Panc1 (cell line): ENCODE measurements at regions not wholly inside any gene's neighbourhood (a gene's known extent, or its start where the extent isn't known, plus 50 kb on each side); places are given as distances from the start of the nearest gene placed in this dataset.

Experiments
- ATAC-seq: fragments of 200-7000 bp; cut with Tn5 transposase; 2 replicates; pipeline ENCODE4 v1.9.1; 2020; ENCODE audit warnings: mild to moderate bottlenecking, moderate library complexity
- BruUV-seq: library from RNA; stranded (reverse); fragments of 400-500 nt; replicated peaks from 2 replicates; lab custom pipeline; 2021; lab: Mats Ljungman, UMichigan
- CTCF ChIA-PET: fragments of 300-600 bp; sonication (Branson Sonifier 250); formaldehyde crosslinking; loops from one replicate; lab custom pipeline; 2022; ENCODE audit warnings: antibody characterized with exemption; lab: Charles Lee
- POLR2A ChIA-PET: fragments of 300-600 bp; sonication (Branson Sonifier 250); formaldehyde crosslinking; loops from one replicate; lab custom pipeline; 2022; ENCODE audit warnings: antibody characterized with exemption; lab: Charles Lee
- DNase-seq: peaks from one replicate; pipeline ENCODE4 v3.0.0-alpha.2; 2010; ENCODE audit warnings: low read depth, low spot score
- H3K27ac ChIP-seq: 2 replicates; pipeline ENCODE4 v1.5.1; 2011; ENCODE audit warnings: mild to moderate bottlenecking, low read length, inconsistent platforms
- H3K27me3 ChIP-seq: fragments of 200-500 bp; sonication (Bioruptor generic); 2 replicates; pipeline ENCODE4 v1.6.0; 2014; ENCODE audit warnings: low read length, inconsistent platforms; ENCODE audit not compliant: control insufficient read depth, insufficient read depth
- H3K36me3 ChIP-seq: fragments of 200-500 bp; sonication (Bioruptor generic); 2 replicates; pipeline ENCODE4 v1.5.1; 2014; ENCODE audit warnings: inconsistent platforms, mild to moderate bottlenecking, low read length, moderate library complexity; ENCODE audit not compliant: control insufficient read depth, insufficient read depth
- H3K4me1 ChIP-seq: 2 replicates; pipeline ENCODE4 v1.5.1; 2011; ENCODE audit warnings: inconsistent platforms, mild to moderate bottlenecking, low read length, moderate library complexity; ENCODE audit not compliant: control insufficient read depth, insufficient read depth
- H3K4me3 ChIP-seq, 2 experiments: 2 replicates each; pipeline ENCODE4 v1.5.1; 2011 to 2012; ENCODE audit warnings: low read depth in 2 of 2, low read length in 2 of 2, mild to moderate bottlenecking in 2 of 2, inconsistent platforms in 1 of 2, moderate library complexity in 1 of 2
- H3K9me3 ChIP-seq: fragments of 200-500 bp; sonication (Bioruptor generic); 2 replicates; pipeline ENCODE4 v1.5.1; 2014; ENCODE audit warnings: low read depth, mild to moderate bottlenecking, inconsistent platforms, low read length, moderate library complexity; ENCODE audit not compliant: control insufficient read depth, insufficient read depth
- POLR2AphosphoS5 ChIP-seq: IDR thresholded peaks from 2 replicates; pipeline ENCODE4 v1.6.1; 2012; ENCODE audit warnings: mild to moderate bottlenecking, low read depth, low read length, moderate library complexity
- SIN3A ChIP-seq: IDR thresholded peaks from 2 replicates; pipeline ENCODE4 v1.6.1; 2012; ENCODE audit warnings: low read depth, mild to moderate bottlenecking, low read length, moderate library complexity, borderline replicate concordance; ENCODE audit not compliant: insufficient read depth
- TCF7L2 ChIP-seq: IDR thresholded peaks from 2 replicates; pipeline ENCODE4 v1.6.1; 2011; ENCODE audit warnings: mild to moderate bottlenecking, low read depth, low read length, inconsistent platforms
- in situ Hi-C: cut with HindIII; loops from 2 replicates; pipeline ENCODE4 v1.10.0; 2016; ENCODE audit warnings: low sequenced_read_pairs, low pct_unique_long_range_greater_than_20kb
- intact Hi-C: fragments of 100-400 bp; cut with micrococcal nuclease; formaldehyde crosslinking; loops from one replicate; pipeline ENCODE4 v1.10.0; 2022; ENCODE audit not compliant: unreplicated experiment
- TF ChIP-seq, protein P1 (sequence below), 2 experiments: IDR thresholded peaks; 2 replicates each; pipeline ENCODE4 v1.6.1; 2011 to 2012; ENCODE audit warnings: low read depth in 2 of 2, control low read depth in 1 of 2, low read length in 1 of 2, mild to moderate bottlenecking in 1 of 2, moderate library complexity in 1 of 2; ENCODE audit not compliant: insufficient read depth in 1 of 2
- TF ChIP-seq, protein P2 (sequence below): fragments of 450-650 bp; IDR thresholded peaks from 2 replicates; pipeline ENCODE4 v1.5.1; 2017; ENCODE audit warnings: mild to moderate bottlenecking

DNA sequence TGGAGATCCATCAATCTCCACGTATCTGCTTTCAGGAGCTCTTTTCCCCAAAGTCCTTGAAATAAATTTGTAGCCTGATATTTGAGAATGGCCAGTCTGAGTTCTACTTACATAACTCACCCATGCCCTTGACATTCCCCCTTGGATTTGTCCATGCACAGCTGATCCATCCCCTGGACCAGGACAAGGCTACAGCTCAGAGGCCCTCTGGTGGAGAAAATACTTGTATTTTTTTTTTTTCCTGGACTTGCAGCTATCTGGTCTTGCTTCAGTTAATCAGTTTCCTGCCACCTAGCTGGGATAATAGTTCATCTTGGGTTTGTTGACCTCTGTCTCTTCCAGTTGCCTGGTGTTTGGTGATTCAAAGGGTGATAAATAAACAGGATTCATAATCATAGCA lies 467.6 kb downstream of the DHX35 start:
- TF ChIP-seq, protein P1, sequence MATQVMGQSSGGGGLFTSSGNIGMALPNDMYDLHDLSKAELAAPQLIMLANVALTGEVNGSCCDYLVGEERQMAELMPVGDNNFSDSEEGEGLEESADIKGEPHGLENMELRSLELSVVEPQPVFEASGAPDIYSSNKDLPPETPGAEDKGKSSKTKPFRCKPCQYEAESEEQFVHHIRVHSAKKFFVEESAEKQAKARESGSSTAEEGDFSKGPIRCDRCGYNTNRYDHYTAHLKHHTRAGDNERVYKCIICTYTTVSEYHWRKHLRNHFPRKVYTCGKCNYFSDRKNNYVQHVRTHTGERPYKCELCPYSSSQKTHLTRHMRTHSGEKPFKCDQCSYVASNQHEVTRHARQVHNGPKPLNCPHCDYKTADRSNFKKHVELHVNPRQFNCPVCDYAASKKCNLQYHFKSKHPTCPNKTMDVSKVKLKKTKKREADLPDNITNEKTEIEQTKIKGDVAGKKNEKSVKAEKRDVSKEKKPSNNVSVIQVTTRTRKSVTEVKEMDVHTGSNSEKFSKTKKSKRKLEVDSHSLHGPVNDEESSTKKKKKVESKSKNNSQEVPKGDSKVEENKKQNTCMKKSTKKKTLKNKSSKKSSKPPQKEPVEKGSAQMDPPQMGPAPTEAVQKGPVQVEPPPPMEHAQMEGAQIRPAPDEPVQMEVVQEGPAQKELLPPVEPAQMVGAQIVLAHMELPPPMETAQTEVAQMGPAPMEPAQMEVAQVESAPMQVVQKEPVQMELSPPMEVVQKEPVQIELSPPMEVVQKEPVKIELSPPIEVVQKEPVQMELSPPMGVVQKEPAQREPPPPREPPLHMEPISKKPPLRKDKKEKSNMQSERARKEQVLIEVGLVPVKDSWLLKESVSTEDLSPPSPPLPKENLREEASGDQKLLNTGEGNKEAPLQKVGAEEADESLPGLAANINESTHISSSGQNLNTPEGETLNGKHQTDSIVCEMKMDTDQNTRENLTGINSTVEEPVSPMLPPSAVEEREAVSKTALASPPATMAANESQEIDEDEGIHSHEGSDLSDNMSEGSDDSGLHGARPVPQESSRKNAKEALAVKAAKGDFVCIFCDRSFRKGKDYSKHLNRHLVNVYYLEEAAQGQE (IDR thresholded peaks at IDR 0.05; ENCODE audit: insufficient read depth in 1 of 2, low read depth in 2 of 2, low read length in 1 of 2) = no peak
- TF ChIP-seq, protein P2, sequence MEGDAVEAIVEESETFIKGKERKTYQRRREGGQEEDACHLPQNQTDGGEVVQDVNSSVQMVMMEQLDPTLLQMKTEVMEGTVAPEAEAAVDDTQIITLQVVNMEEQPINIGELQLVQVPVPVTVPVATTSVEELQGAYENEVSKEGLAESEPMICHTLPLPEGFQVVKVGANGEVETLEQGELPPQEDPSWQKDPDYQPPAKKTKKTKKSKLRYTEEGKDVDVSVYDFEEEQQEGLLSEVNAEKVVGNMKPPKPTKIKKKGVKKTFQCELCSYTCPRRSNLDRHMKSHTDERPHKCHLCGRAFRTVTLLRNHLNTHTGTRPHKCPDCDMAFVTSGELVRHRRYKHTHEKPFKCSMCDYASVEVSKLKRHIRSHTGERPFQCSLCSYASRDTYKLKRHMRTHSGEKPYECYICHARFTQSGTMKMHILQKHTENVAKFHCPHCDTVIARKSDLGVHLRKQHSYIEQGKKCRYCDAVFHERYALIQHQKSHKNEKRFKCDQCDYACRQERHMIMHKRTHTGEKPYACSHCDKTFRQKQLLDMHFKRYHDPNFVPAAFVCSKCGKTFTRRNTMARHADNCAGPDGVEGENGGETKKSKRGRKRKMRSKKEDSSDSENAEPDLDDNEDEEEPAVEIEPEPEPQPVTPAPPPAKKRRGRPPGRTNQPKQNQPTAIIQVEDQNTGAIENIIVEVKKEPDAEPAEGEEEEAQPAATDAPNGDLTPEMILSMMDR = peak; percentile 34
- Histone ChIP-seq H3K36me3 (no peaks in the 10 kb centered on the region), H3K4me3 (no peak overlapping the region), H3K4me1 (no peaks in the 10 kb centered on the region), H3K27ac (no peak overlapping the region), H3K9me3 (no peaks in the 10 kb centered on the region), H3K27me3 (no peaks in the 10 kb centered on the region)
- CTCF ChIA-PET = interaction anchor here (0.7 kb wide), 1 partner anchor 363 kb away, joined by 6 read pairs; no protein-coding TSS in a partner anchor
- DNase-seq (no peak), ATAC-seq (no peak)
- POLR2A ChIA-PET = no interaction called here
- BruUV-seq = no TSS peak
- in situ Hi-C loops (no loop called here), intact Hi-C loops (no loop called here)

DNA sequence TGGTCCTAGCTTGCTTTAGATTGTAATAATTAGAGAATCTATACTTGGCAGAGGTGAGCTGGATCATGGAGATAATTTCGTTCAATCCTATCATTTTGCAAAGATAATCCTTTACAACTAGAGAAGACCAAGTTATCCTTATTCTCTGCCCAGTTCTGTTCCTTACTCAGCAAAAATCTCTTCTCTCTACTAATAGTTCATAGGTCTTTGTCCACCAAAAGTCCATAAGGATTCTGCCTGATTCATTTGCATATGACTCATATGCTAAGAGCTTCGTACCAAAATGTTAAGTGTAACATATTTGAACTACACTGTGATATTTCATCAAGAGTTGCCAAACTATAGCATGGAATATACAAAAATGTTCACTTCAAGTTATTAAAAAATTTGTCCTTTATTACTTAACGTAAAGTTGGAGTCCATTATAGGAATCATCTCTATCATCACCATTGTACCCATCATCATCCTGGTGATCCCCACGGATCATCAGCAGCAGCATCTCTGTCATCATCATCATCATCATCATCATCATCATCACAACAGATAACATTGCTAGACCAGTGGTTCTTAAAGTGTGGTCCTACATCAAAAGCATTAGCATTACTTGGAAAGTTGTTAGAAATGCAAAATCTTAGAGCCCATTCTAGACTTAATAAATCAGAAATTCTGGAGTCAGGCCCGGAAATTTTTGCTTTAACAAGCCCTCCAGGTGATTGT lies 463.0 kb downstream of the DHX35 start:
- CTCF ChIA-PET = no interaction called here
- intact Hi-C loops (no loop called here), in situ Hi-C loops (no loop called here)

More for the DNA sequence above, 463.0 kb downstream of the DHX35 start:
- Histone ChIP-seq H3K4me1 (no peaks in the 10 kb centered on the region), H3K36me3 (no peaks in the 10 kb centered on the region), H3K9me3 (no peaks in the 10 kb centered on the region), H3K4me3 (no peak overlapping the region), H3K27me3 (no peaks in the 10 kb centered on the region), H3K27ac (no peak overlapping the region)
- ATAC-seq (no peak), DNase-seq (no peak)
- POLR2A ChIA-PET = no interaction called here
- TF ChIP-seq, protein P2 = no peak
- TF ChIP-seq SIN3A (no peak), POLR2AphosphoS5 (no peak), TCF7L2 (no peak)
- TF ChIP-seq, protein P1 (IDR thresholded peaks at IDR 0.05; ENCODE audit: insufficient read depth in 1 of 2, low read depth in 2 of 2, low read length in 1 of 2) = no peak
- no TSS peak for BruUV-seq
